Rectal smooth muscle tissue (tissue), 1 donor: ENCODE measurements at regions not wholly inside any gene's neighbourhood (a gene's known extent, or its start where the extent isn't known, plus 50 kb on each side); places are given as distances from the start of the nearest gene placed in this dataset.

ENCODE experiments used
- H3K27ac ChIP-seq: one replicate; pipeline ENCODE4 v1.7.0; 2013; ENCODE audit warnings: low read depth, low read length, inconsistent platforms
- H3K27me3 ChIP-seq: one replicate; pipeline ENCODE4 v1.7.0; 2013; ENCODE audit warnings: low read length; ENCODE audit not compliant: control insufficient read depth, insufficient read depth
- H3K36me3 ChIP-seq: one replicate; pipeline ENCODE4 v1.7.0; 2013; ENCODE audit warnings: low read length; ENCODE audit not compliant: control insufficient read depth, insufficient read depth
- H3K4me1 ChIP-seq: one replicate; pipeline ENCODE4 v1.7.0; 2013; ENCODE audit warnings: low read length; ENCODE audit not compliant: control insufficient read depth, insufficient read depth
- H3K4me3 ChIP-seq: one replicate; pipeline ENCODE4 v1.7.0; 2013; ENCODE audit warnings: low read length
- H3K9ac ChIP-seq: one replicate; pipeline ENCODE4 v1.7.0; 2013; ENCODE audit warnings: low read length

- no peak overlapping the region for H3K4me3 ChIP-seq
- no peak overlapping the region for H3K27ac ChIP-seq
- H3K9ac ChIP-seq = no peak overlapping the region
- no peaks in the 10 kb centered on the region for H3K36me3 ChIP-seq
- no peaks in the 10 kb centered on the region for H3K4me1 ChIP-seq
- no peaks in the 10 kb centered on the region for H3K27me3 ChIP-seq
Observed at GRCh38 chrX:9182041-9182440, 148.1 kb upstream of the FAM9B start.

- Histone ChIP-seq H3K27me3 (no peaks in the 10 kb centered on the region), H3K9ac (no peak overlapping the region), H3K27ac (no peak overlapping the region), H3K4me1 (no peaks in the 10 kb centered on the region), H3K36me3 (no peaks in the 10 kb centered on the region), H3K4me3 (no peak overlapping the region)
Observed at GRCh38 chrX:9183481-9183880, 149.6 kb upstream of the FAM9B start.

- Histone ChIP-seq H3K4me3 (no peak overlapping the region), H3K9ac (no peak overlapping the region), H3K4me1 (no peaks in the 10 kb centered on the region), H3K27me3 (no peaks in the 10 kb centered on the region), H3K27ac (no peak overlapping the region), H3K36me3 (no peaks in the 10 kb centered on the region)
Observed at GRCh38 chrX:9184211-9184610, 150.3 kb upstream of the FAM9B start.

- Histone ChIP-seq H3K4me3 (no peak overlapping the region), H3K9ac (no peak overlapping the region), H3K27me3 (no peaks in the 10 kb centered on the region), H3K27ac (no peak overlapping the region), H3K4me1 (no peaks in the 10 kb centered on the region), H3K36me3 (no peaks in the 10 kb centered on the region)
Observed at GRCh38 chrX:9188117-9188516, 154.2 kb upstream of the FAM9B start.

- Histone ChIP-seq H3K27me3 (no peaks in the 10 kb centered on the region), H3K27ac (no peak overlapping the region)
Observed at GRCh38 chrX:9189286-9189685, 155.4 kb upstream of the FAM9B start.

GRCh38 chrX:9191392-9191791 is 157.5 kb upstream of the FAM9B start:
- Histone ChIP-seq H3K9ac (no peak overlapping the region), H3K27ac (no peak overlapping the region), H3K27me3 (no peaks in the 10 kb centered on the region), H3K4me1 (no peaks in the 10 kb centered on the region), H3K36me3 (no peaks in the 10 kb centered on the region), H3K4me3 (no peak overlapping the region)

More at GRCh38 chrX:9189286-9189685, 155.4 kb upstream of the FAM9B start:
- Histone ChIP-seq H3K4me1 (no peaks in the 10 kb centered on the region), H3K9ac (no peak overlapping the region), H3K4me3 (no peak overlapping the region), H3K36me3 (no peaks in the 10 kb centered on the region)

GRCh38 chrX:9195199-9195880 is 161.4 kb upstream of the FAM9B start:
- Histone ChIP-seq H3K27me3 (no peaks in the 10 kb centered on the region), H3K4me1 (no peaks in the 10 kb centered on the region), H3K4me3 (no peak overlapping the region), H3K27ac (no peak overlapping the region), H3K9ac (no peak overlapping the region), H3K36me3 (no peaks in the 10 kb centered on the region)

- no peak overlapping the region for H3K9ac ChIP-seq
- no peaks in the 10 kb centered on the region for H3K36me3 ChIP-seq
- H3K4me1 ChIP-seq = no peaks in the 10 kb centered on the region
- no peak overlapping the region for H3K27ac ChIP-seq
- no peaks in the 10 kb centered on the region for H3K27me3 ChIP-seq
- no peak overlapping the region for H3K4me3 ChIP-seq
Observed at GRCh38 chrX:9196961-9197640, 163.2 kb upstream of the FAM9B start.

GRCh38 chrX:9204560-9204959 is 170.6 kb upstream of the FAM9B start:
- no peak overlapping the region for H3K4me3 ChIP-seq
- no peak overlapping the region for H3K27ac ChIP-seq
- no peaks in the 10 kb centered on the region for H3K36me3 ChIP-seq
- H3K27me3 ChIP-seq = no peaks in the 10 kb centered on the region
- H3K4me1 ChIP-seq = no peaks in the 10 kb centered on the region
- H3K9ac ChIP-seq = no peak overlapping the region

GRCh38 chrX:9205599-9206223 is 171.8 kb upstream of the FAM9B start:
- no peak overlapping the region for H3K27ac ChIP-seq
- H3K4me3 ChIP-seq = no peak overlapping the region
- no peak overlapping the region for H3K9ac ChIP-seq

GRCh38 chrX:9207142-9207541 is 173.2 kb upstream of the FAM9B start:
- H3K4me3 ChIP-seq = no peak overlapping the region
- H3K4me1 ChIP-seq = no peaks in the 10 kb centered on the region
- no peak overlapping the region for H3K9ac ChIP-seq
- no peak overlapping the region for H3K27ac ChIP-seq
- H3K36me3 ChIP-seq = no peaks in the 10 kb centered on the region
- no peaks in the 10 kb centered on the region for H3K27me3 ChIP-seq

More at GRCh38 chrX:9205599-9206223, 171.8 kb upstream of the FAM9B start:
- no peaks in the 10 kb centered on the region for H3K27me3 ChIP-seq
- no peaks in the 10 kb centered on the region for H3K4me1 ChIP-seq
- no peaks in the 10 kb centered on the region for H3K36me3 ChIP-seq

GRCh38 chrX:9211269-9211668 is 177.3 kb upstream of the FAM9B start:
- Histone ChIP-seq H3K27ac (no peak overlapping the region), H3K4me1 (no peaks in the 10 kb centered on the region), H3K9ac (no peak overlapping the region), H3K36me3 (no peaks in the 10 kb centered on the region), H3K27me3 (no peaks in the 10 kb centered on the region), H3K4me3 (no peak overlapping the region)
